ENCODE measurements at regions not wholly inside any gene's neighbourhood (a gene's known extent, or its start where the extent isn't known, plus 50 kb on each side); places are given as distances from the start of the nearest gene placed in this dataset.
"Not testable (repeated sequence)": the region's sequence is repeated elsewhere in the genome, so short reads cannot be mapped to it uniquely, and the experiment has no call there.

GRCh38 chr4:40687676-40688389 lies 58.2 kb upstream of the RBM47 start:
- Histone ChIP-seq H3K4me3 (ENCODE audit: low read length in 2 of 2) (no peak overlapping the region), H3K4me1 (ENCODE audit: insufficient read depth, low read length) (no peaks in the 10 kb centered on the region), H3K9me3 (ENCODE audit: control insufficient read depth in 1 of 2, low read length in 2 of 2) (no peaks in the 10 kb centered on the region), H3K27ac (ENCODE audit: low read depth, low read length) (no peak overlapping the region), H3K36me3 (ENCODE audit: insufficient read depth, low read length) (no peaks in the 10 kb centered on the region), H3K27me3 (ENCODE audit: insufficient read depth, low read length) (no peaks in the 10 kb centered on the region)
- POLR2A ChIA-PET (ENCODE audit: partially characterized antibody) = no interaction called here
- Mint-ChIP-seq H3K4me1 (no peaks in the 10 kb centered on the region), H3K36me3 (no peaks in the 10 kb centered on the region), H3K9me3 (peaks cover 0 to 4% (median 0%) of the 10 kb centered on the region in 8 donors), H3K27me3 (peaks cover 0 to 4% of the 10 kb centered on the region in 2 donors), H3K27ac (no peak overlapping the region), H3K4me3 (no peak overlapping the region)
- intact Hi-C loops (cut with micrococcal nuclease) = no loop called here
- CTCF ChIA-PET (ENCODE audit: partially characterized antibody) = interaction anchor here (0.7 kb wide), 1 partner anchor 1422 kb away, joined by 3 read pairs; no protein-coding TSS in a partner anchor
- no peak for DNase-seq

- H3K27ac ChIP-seq (ENCODE audit: low read depth, low read length) = no peak overlapping the region
- H3K9me3 ChIP-seq (ENCODE audit: control insufficient read depth in 1 of 2, low read length in 2 of 2) = no peaks in the 10 kb centered on the region
- H3K36me3 Mint-ChIP-seq = no peaks in the 10 kb centered on the region
- H3K4me1 Mint-ChIP-seq = no peaks in the 10 kb centered on the region
- no peaks in the 10 kb centered on the region for H3K27me3 ChIP-seq (ENCODE audit: insufficient read depth, low read length)
- ChIA-PET CTCF (ENCODE audit: partially characterized antibody) (no interaction called here), POLR2A (ENCODE audit: partially characterized antibody) (no interaction called here)
- no peak for DNase-seq
- no peaks in the 10 kb centered on the region for H3K4me1 ChIP-seq (ENCODE audit: insufficient read depth, low read length)
- H3K4me3 ChIP-seq (ENCODE audit: low read length in 2 of 2) = no peak overlapping the region
- H3K4me3 Mint-ChIP-seq = no peak overlapping the region
- H3K27ac Mint-ChIP-seq = no peak overlapping the region
- peaks cover 0 to 4% (median 0%) of the 10 kb centered on the region in 8 donors for H3K9me3 Mint-ChIP-seq
- intact Hi-C loops (cut with micrococcal nuclease) = no loop called here
- H3K36me3 ChIP-seq (ENCODE audit: insufficient read depth, low read length) = no peaks in the 10 kb centered on the region
- peaks cover 0 to 4% of the 10 kb centered on the region in 2 donors for H3K27me3 Mint-ChIP-seq
Measured at GRCh38 chr4:40688446-40689095, 58.9 kb upstream of the RBM47 start.

GRCh38 chr4:40693946-40694345 lies 55.8 kb upstream of the NSUN7 start:
- DNase-seq = no peak
- H3K27ac ChIP-seq (ENCODE audit: low read depth, low read length) = no peak overlapping the region
- no peaks in the 10 kb centered on the region for H3K36me3 Mint-ChIP-seq
- H3K27ac Mint-ChIP-seq = no peak overlapping the region
- no peaks in the 10 kb centered on the region for H3K4me1 ChIP-seq (ENCODE audit: insufficient read depth, low read length)
- no peaks in the 10 kb centered on the region for H3K9me3 ChIP-seq (ENCODE audit: control insufficient read depth in 1 of 2, low read length in 2 of 2)
- H3K36me3 ChIP-seq (ENCODE audit: insufficient read depth, low read length) = no peaks in the 10 kb centered on the region
- no peak overlapping the region for H3K4me3 Mint-ChIP-seq
- no peaks in the 10 kb centered on the region for H3K4me1 Mint-ChIP-seq
- peaks cover 0 to 4% (median 0%) of the 10 kb centered on the region in 8 donors for H3K9me3 Mint-ChIP-seq
- H3K4me3 ChIP-seq (ENCODE audit: low read length in 2 of 2) = no peak overlapping the region
- CTCF ChIA-PET (ENCODE audit: partially characterized antibody) = no interaction called here
- H3K27me3 Mint-ChIP-seq = peaks cover 0 to 4% of the 10 kb centered on the region in 2 donors
- POLR2A ChIA-PET (ENCODE audit: partially characterized antibody) = no interaction called here
- intact Hi-C loops (cut with micrococcal nuclease) = no loop called here
- H3K27me3 ChIP-seq (ENCODE audit: insufficient read depth, low read length) = no peaks in the 10 kb centered on the region

- CTCF ChIA-PET (ENCODE audit: partially characterized antibody); H3K4me1 ChIP-seq (ENCODE audit: insufficient read depth, low read length); H3K27ac Mint-ChIP-seq; H3K9me3 ChIP-seq (ENCODE audit: control insufficient read depth in 1 of 2, low read length in 2 of 2); H3K27me3 ChIP-seq (ENCODE audit: insufficient read depth, low read length); POLR2A ChIA-PET (ENCODE audit: partially characterized antibody); H3K27me3 Mint-ChIP-seq; H3K4me3 Mint-ChIP-seq; H3K27ac ChIP-seq (ENCODE audit: low read depth, low read length); H3K36me3 ChIP-seq (ENCODE audit: insufficient read depth, low read length); intact Hi-C loops (cut with micrococcal nuclease); H3K4me1 Mint-ChIP-seq; H3K9me3 Mint-ChIP-seq; H3K4me3 ChIP-seq (ENCODE audit: low read length in 2 of 2); DNase-seq; H3K36me3 Mint-ChIP-seq: not testable (repeated sequence)
Measured at GRCh38 chr4:40697476-40697875, 52.3 kb upstream of the NSUN7 start.

- intact Hi-C loops (cut with micrococcal nuclease) = no loop called here
- Histone ChIP-seq H3K27me3 (ENCODE audit: insufficient read depth, low read length) (no peaks in the 10 kb centered on the region), H3K4me1 (ENCODE audit: insufficient read depth, low read length) (peaks cover 5% of the 10 kb centered on the region), H3K9me3 (ENCODE audit: control insufficient read depth in 1 of 2, low read length in 2 of 2) (no peaks in the 10 kb centered on the region), H3K4me3 (ENCODE audit: low read length in 2 of 2) (no peak overlapping the region), H3K27ac (ENCODE audit: low read depth, low read length) (no peak overlapping the region), H3K36me3 (ENCODE audit: insufficient read depth, low read length) (no peaks in the 10 kb centered on the region)
- H3K4me1 Mint-ChIP-seq = peaks cover 8 to 13% (median 10%) of the 10 kb centered on the region in 4 donors
- no peak overlapping the region for H3K27ac Mint-ChIP-seq
- ChIA-PET POLR2A (ENCODE audit: partially characterized antibody) (no interaction called here), CTCF (ENCODE audit: partially characterized antibody) (no interaction called here)
- H3K27me3 Mint-ChIP-seq = no peaks in the 10 kb centered on the region
- no peak overlapping the region for H3K4me3 Mint-ChIP-seq
- H3K36me3 Mint-ChIP-seq = no peaks in the 10 kb centered on the region
- no peaks in the 10 kb centered on the region for H3K9me3 Mint-ChIP-seq
- no peak for DNase-seq
Measured at GRCh38 chr4:40698733-40699132, 51.0 kb upstream of the NSUN7 start.

- Mint-ChIP-seq H3K4me1 (peaks cover 8 to 13% (median 10%) of the 10 kb centered on the region in 4 donors), H3K27me3 (no peaks in the 10 kb centered on the region), H3K4me3 (no peak overlapping the region), H3K9me3 (no peaks in the 10 kb centered on the region), H3K36me3 (no peaks in the 10 kb centered on the region), H3K27ac (no peak overlapping the region)
- no peak for DNase-seq
- intact Hi-C loops (cut with micrococcal nuclease) = no loop called here
- ChIA-PET CTCF (ENCODE audit: partially characterized antibody) (no interaction called here), POLR2A (ENCODE audit: partially characterized antibody) (no interaction called here)
- H3K27me3 ChIP-seq (ENCODE audit: insufficient read depth, low read length) = no peaks in the 10 kb centered on the region
- H3K9me3 ChIP-seq (ENCODE audit: control insufficient read depth in 1 of 2, low read length in 2 of 2) = no peaks in the 10 kb centered on the region
- no peak overlapping the region for H3K4me3 ChIP-seq (ENCODE audit: low read length in 2 of 2)
- peaks cover 5% of the 10 kb centered on the region for H3K4me1 ChIP-seq (ENCODE audit: insufficient read depth, low read length)
- H3K36me3 ChIP-seq (ENCODE audit: insufficient read depth, low read length) = no peaks in the 10 kb centered on the region
- H3K27ac ChIP-seq (ENCODE audit: low read depth, low read length) = no peak overlapping the region
Measured at GRCh38 chr4:40699648-40700047, 50.1 kb upstream of the NSUN7 start.

All from CD4-positive, alpha-beta memory T cell (primary cell).